Liver (tissue), 8 donors: ENCODE measurements at regions not wholly inside any gene's neighbourhood (a gene's known extent, or its start where the extent isn't known, plus 50 kb on each side); places are given as distances from the start of the nearest gene placed in this dataset.

Experiments
- DNase-seq: peaks from one replicate; pipeline ENCODE4 v3.0.0-alpha.2; 2017; ENCODE audit warnings: low spot score
- H3K27ac ChIP-seq, 2 donors: one replicate each; pipeline ENCODE4 v1.7.0; 2013; ENCODE audit warnings: inconsistent platforms in 2 of 2, low read length in 2 of 2, control low read depth in 1 of 2, low read depth in 1 of 2, mild to moderate bottlenecking in 1 of 2
- H3K27me3 ChIP-seq, 4 donors: one replicate each; pipeline versions ENCODE4 v1.6.1 to v1.7.0; 2013; ENCODE audit warnings: low read length in 3 of 4, inconsistent platforms in 1 of 4, mild to moderate bottlenecking in 1 of 4, moderate library complexity in 1 of 4; ENCODE audit not compliant: control insufficient read depth in 4 of 4, insufficient read depth in 4 of 4
- H3K36me3 ChIP-seq, 4 donors: one replicate each; pipeline versions ENCODE4 v1.6.1 to v1.7.0; 2013; ENCODE audit warnings: low read length in 3 of 4, mild to moderate bottlenecking in 3 of 4, low read depth in 1 of 4, moderate library complexity in 1 of 4; ENCODE audit not compliant: control insufficient read depth in 4 of 4, insufficient read depth in 3 of 4
- H3K4me1 ChIP-seq, 4 donors: one replicate each; pipeline versions ENCODE4 v1.6.1 to v1.7.0; 2013; ENCODE audit warnings: low read length in 3 of 4, mild to moderate bottlenecking in 3 of 4, moderate library complexity in 1 of 4; ENCODE audit not compliant: control insufficient read depth in 4 of 4, insufficient read depth in 4 of 4
- H3K4me3 ChIP-seq, 3 donors: one replicate each; pipeline versions ENCODE4 v1.6.1 to v1.7.0; 2013; ENCODE audit warnings: low read length in 3 of 3, control low read depth in 1 of 3, low read depth in 1 of 3, mild to moderate bottlenecking in 1 of 3
- H3K9ac ChIP-seq, 2 donors: one replicate each; pipeline ENCODE4 v1.7.0; 2013; ENCODE audit warnings: low read length in 2 of 2, mild to moderate bottlenecking in 2 of 2, moderate library complexity in 2 of 2, control low read depth in 1 of 2, low read depth in 1 of 2
- H3K9me3 ChIP-seq, 4 donors: one replicate each; pipeline versions ENCODE4 v1.6.1 to v1.7.0; 2013; ENCODE audit warnings: low read length in 3 of 4; ENCODE audit not compliant: control insufficient read depth in 4 of 4
- CTCF ChIP-seq: fragments of 150-350 bp; IDR thresholded peaks from 2 replicates; pipeline ENCODE4 v1.5.1; 2017; ENCODE audit warnings: improper control_type of control experiment, low read depth, low read length; ENCODE audit not compliant: missing input control
- EGR1 ChIP-seq, 2 donors: IDR thresholded peaks; 2 replicates each; pipeline ENCODE4 v1.6.1; 2016 to 2018; ENCODE audit warnings: antibody characterized with exemption in 2 of 2, low read depth in 2 of 2
- FOXA2 ChIP-seq: IDR thresholded peaks from 2 replicates; pipeline ENCODE4 v1.6.1; 2016; ENCODE audit warnings: antibody characterized with exemption
- HNF4A ChIP-seq, 2 donors: conservative IDR thresholded peaks; 2 replicates each; pipeline ENCODE4 v1.6.1; 2016; ENCODE audit warnings: antibody characterized with exemption in 2 of 2, mild to moderate bottlenecking in 2 of 2
- JUND ChIP-seq, 2 donors: IDR thresholded peaks; 2 replicates each; pipeline ENCODE4 v1.6.1; 2016; ENCODE audit warnings: antibody characterized with exemption in 2 of 2
- MAX ChIP-seq: IDR thresholded peaks from 2 replicates; pipeline ENCODE4 v1.6.1; 2016; ENCODE audit warnings: antibody characterized with exemption
- NR2F2 ChIP-seq: IDR thresholded peaks from 2 replicates; pipeline ENCODE4 v1.6.1; 2016; ENCODE audit warnings: antibody characterized with exemption
- REST ChIP-seq: IDR thresholded peaks from 2 replicates; pipeline ENCODE4 v1.6.1; 2016; ENCODE audit warnings: antibody characterized with exemption, mild to moderate bottlenecking
- RXRA ChIP-seq, 2 donors: IDR thresholded peaks; 2 replicates each; pipeline ENCODE4 v1.6.1; 2017 to 2018; ENCODE audit warnings: antibody characterized with exemption in 2 of 2, mild to moderate bottlenecking in 1 of 2
- SP1 ChIP-seq: IDR thresholded peaks from 2 replicates; pipeline ENCODE4 v1.6.1; 2018; ENCODE audit warnings: antibody characterized with exemption, mild to moderate bottlenecking
- TAF1 ChIP-seq: conservative IDR thresholded peaks from 2 replicates; pipeline ENCODE4 v1.6.1; 2016; ENCODE audit warnings: antibody characterized with exemption, mild to moderate bottlenecking
- WGBS: extraction: QIAGEN DNeasy Blood & Tissue Kit; methylation state at CpG from one replicate; pipeline ENCODE4 v1.1.7; 2013; 5-methylcytosine and 5-hydroxymethylcytosine counted together
- TF ChIP-seq, protein P1 (sequence below): IDR thresholded peaks from 2 replicates; pipeline ENCODE4 v1.6.1; 2016; ENCODE audit warnings: antibody characterized with exemption
- TF ChIP-seq, protein P2 (sequence below): IDR thresholded peaks from 2 replicates; pipeline ENCODE4 v1.6.1; 2016; ENCODE audit warnings: antibody characterized with exemption
- donor health status: healthy.
- donor health status: healthy.
- donor health status: healthy.
- donor health status: healthy.
- donor health status: healthy.

DNA sequence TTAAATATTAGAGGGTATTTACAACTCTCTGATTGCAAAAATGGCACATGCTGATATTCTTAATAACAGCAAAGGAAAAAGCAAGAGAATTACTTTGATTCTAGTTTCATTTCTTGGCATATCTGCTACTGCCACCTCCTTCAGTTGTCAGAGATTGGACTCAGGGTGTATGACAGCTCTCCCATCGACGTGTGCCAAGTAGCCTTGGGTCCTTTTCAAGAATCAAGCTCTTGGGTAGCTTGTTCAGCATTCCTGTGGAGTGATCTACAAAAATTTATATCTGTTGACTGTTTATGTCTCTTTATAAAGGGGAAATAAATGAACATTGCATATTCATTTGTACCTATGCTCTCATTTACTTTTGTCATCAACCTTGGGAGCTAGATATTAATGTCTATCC lies 315.6 kb downstream of the PRR16 start (continued):
- TF ChIP-seq, protein P1, sequence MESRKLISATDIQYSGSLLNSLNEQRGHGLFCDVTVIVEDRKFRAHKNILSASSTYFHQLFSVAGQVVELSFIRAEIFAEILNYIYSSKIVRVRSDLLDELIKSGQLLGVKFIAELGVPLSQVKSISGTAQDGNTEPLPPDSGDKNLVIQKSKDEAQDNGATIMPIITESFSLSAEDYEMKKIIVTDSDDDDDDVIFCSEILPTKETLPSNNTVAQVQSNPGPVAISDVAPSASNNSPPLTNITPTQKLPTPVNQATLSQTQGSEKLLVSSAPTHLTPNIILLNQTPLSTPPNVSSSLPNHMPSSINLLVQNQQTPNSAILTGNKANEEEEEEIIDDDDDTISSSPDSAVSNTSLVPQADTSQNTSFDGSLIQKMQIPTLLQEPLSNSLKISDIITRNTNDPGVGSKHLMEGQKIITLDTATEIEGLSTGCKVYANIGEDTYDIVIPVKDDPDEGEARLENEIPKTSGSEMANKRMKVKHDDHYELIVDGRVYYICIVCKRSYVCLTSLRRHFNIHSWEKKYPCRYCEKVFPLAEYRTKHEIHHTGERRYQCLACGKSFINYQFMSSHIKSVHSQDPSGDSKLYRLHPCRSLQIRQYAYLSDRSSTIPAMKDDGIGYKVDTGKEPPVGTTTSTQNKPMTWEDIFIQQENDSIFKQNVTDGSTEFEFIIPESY: no peak

GRCh38 chr5:120788481-120788880 lies 324.4 kb downstream of the PRR16 start:
- H3K27me3 ChIP-seq: no peaks in the 10 kb centered on the region
- no peaks in the 10 kb centered on the region for H3K4me1 ChIP-seq
- DNase-seq: no peak
- no peak overlapping the region for H3K9ac ChIP-seq
- H3K27ac ChIP-seq: no peak overlapping the region
- H3K9me3 ChIP-seq: no peaks in the 10 kb centered on the region
- TF ChIP-seq FOXA2: no peak
- no peak for TF ChIP-seq CTCF
- no peak for TF ChIP-seq SP1
- TF ChIP-seq RXRA (IDR thresholded peaks at IDR 0.05): no peak
- no peak for TF ChIP-seq JUND (IDR thresholded peaks at IDR 0.05)
- no peak for TF ChIP-seq HNF4A (conservative IDR thresholded peaks at IDR 0.05)
- no peak for TF ChIP-seq TAF1
- no peaks in the 10 kb centered on the region for H3K36me3 ChIP-seq
- H3K4me3 ChIP-seq: no peak overlapping the region
- WGBS: 48% methylated on average over 1 of the region's 1 CpG

GRCh38 chr5:120789918-120790317 lies 325.8 kb downstream of the PRR16 start:
- WGBS: 37% methylated on average over 2 of the region's 2 CpGs
- no peaks in the 10 kb centered on the region for H3K4me1 ChIP-seq
- H3K4me3 ChIP-seq: no peak overlapping the region
- no peak overlapping the region for H3K9ac ChIP-seq
- no peaks in the 10 kb centered on the region for H3K27me3 ChIP-seq
- TF ChIP-seq MAX (no peak), EGR1 (IDR thresholded peaks at IDR 0.05; ENCODE audit: low read depth in 2 of 2) (no peak), RXRA (IDR thresholded peaks at IDR 0.05) (no peak), NR2F2 (no peak), REST (no peak), FOXA2 (no peak)
- TF ChIP-seq, protein P2, sequence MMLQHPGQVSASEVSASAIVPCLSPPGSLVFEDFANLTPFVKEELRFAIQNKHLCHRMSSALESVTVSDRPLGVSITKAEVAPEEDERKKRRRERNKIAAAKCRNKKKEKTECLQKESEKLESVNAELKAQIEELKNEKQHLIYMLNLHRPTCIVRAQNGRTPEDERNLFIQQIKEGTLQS: no peak
- no peaks in the 10 kb centered on the region for H3K36me3 ChIP-seq
- no peaks in the 10 kb centered on the region for H3K9me3 ChIP-seq
- H3K27ac ChIP-seq: no peak overlapping the region
- no peak for DNase-seq
